ENCODE measurements at regions not wholly inside any gene's neighbourhood (a gene's known extent, or its start where the extent isn't known, plus 50 kb on each side); places are given as distances from the start of the nearest gene placed in this dataset.

DNA sequence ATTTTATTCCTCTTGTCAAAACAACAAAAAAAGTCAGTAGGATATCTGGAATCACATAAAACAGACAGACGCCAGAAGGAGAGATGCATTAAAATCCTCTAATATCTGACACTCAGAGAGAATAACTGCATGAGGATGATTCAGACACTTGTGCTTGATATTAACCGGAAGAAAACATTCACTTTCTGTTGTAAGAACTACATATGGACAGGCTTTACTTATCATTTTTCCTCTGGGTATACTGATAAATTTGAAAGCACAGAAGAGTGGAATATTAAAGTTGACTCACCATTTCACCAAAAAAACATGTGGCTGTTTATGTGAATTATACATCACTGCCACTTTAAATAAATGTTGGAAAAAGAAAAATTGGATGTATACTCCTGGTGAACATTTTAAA lies 589.1 kb upstream of the CDH2 start:
- no peak overlapping the region for H3K4me2 ChIP-seq (replicated peaks; ENCODE audit: low read depth, low read length, poor library complexity, severe bottlenecking)
- H3K4me1 Mint-ChIP-seq, result no peaks in the 10 kb centered on the region
- ChIA-PET CTCF (no interaction called here), POLR2A (no interaction called here)
- H4K20me1 ChIP-seq (ENCODE audit: control insufficient read depth, insufficient read depth, low read length, poor library complexity, severe bottlenecking), result no peaks in the 10 kb centered on the region
- H3K9me3 ChIP-seq (ENCODE audit: control extremely low read depth in 1 of 3, control insufficient read depth in 2 of 3, insufficient read depth in 1 of 3, low read length in 2 of 3), result no peaks in the 10 kb centered on the region
- no peaks in the 10 kb centered on the region for H3K4me1 ChIP-seq (ENCODE audit: control insufficient read depth in 2 of 2, insufficient read depth in 2 of 2, low read length in 2 of 2)
- no CpG with 5 or more reads among the region's 2 CpGs for WGBS (ENCODE audit: insufficient coverage)
- H3K4me3 ChIP-seq (ENCODE audit: control extremely low read depth in 1 of 5, extremely low read depth in 1 of 5, insufficient read depth in 1 of 5, low read depth in 2 of 5, low read length in 4 of 5), result no peak overlapping the region
- H3K27me3 ChIP-seq (replicated peaks in 1 of 4; ENCODE audit: control extremely low read depth in 1 of 4, control insufficient read depth in 3 of 4, insufficient read depth in 4 of 4, low read length in 3 of 4), result no peaks in the 10 kb centered on the region
- no peak overlapping the region for H3K9ac ChIP-seq (ENCODE audit: low read length)
- no peak overlapping the region for H2AFZ ChIP-seq (ENCODE audit: insufficient read depth, low read depth, low read length, poor library complexity, severe bottlenecking)
- peaks cover 3% of the 10 kb centered on the region for H3K9me3 Mint-ChIP-seq (ENCODE audit: insufficient read depth)
- H3K79me2 ChIP-seq (ENCODE audit: control insufficient read depth, insufficient read depth, low read length), result no peaks in the 10 kb centered on the region
- DNase-seq, result no peak
- H3K4me3 Mint-ChIP-seq, result no peak overlapping the region
- no peak overlapping the region for H3K27ac Mint-ChIP-seq
- no peaks in the 10 kb centered on the region for H3K36me3 ChIP-seq (replicated peaks in 1 of 2; ENCODE audit: control extremely low read depth in 1 of 2, control insufficient read depth in 1 of 2, extremely low read depth in 1 of 2, insufficient read depth in 2 of 2, low read length in 1 of 2)
- ATAC-seq (ENCODE audit: low read depth), result no peak
- no peak overlapping the region for H3K27ac ChIP-seq (ENCODE audit: low read length in 2 of 2)
- intact Hi-C loops (cut with micrococcal nuclease), result no loop called here
- no peaks in the 10 kb centered on the region for H3K27me3 Mint-ChIP-seq
- TF ChIP-seq EZH2 (IDR thresholded peaks at IDR 0.05; ENCODE audit: borderline replicate concordance, insufficient read depth, low read depth, low read length, poor library complexity, severe bottlenecking), result no peak
- no peak for TF ChIP-seq CTCF (IDR thresholded peaks at IDR 0.05)

GRCh38 chr18:28760299-28760698 lies 583.4 kb upstream of the CDH2 start:
- WGBS (ENCODE audit: insufficient coverage), result no CpG with 5 or more reads among the region's 5 CpGs
- no peak overlapping the region for H3K4me3 Mint-ChIP-seq

More at GRCh38 chr18:28760299-28760698, 583.4 kb upstream of the CDH2 start:
- Histone ChIP-seq H3K27me3 (replicated peaks in 1 of 4; ENCODE audit: control extremely low read depth in 1 of 4, control insufficient read depth in 3 of 4, insufficient read depth in 4 of 4, low read length in 3 of 4) (no peaks in the 10 kb centered on the region), H3K36me3 (replicated peaks in 1 of 2; ENCODE audit: control extremely low read depth in 1 of 2, control insufficient read depth in 1 of 2, extremely low read depth in 1 of 2, insufficient read depth in 2 of 2, low read length in 1 of 2) (no peaks in the 10 kb centered on the region), H3K4me2 (replicated peaks; ENCODE audit: low read depth, low read length, poor library complexity, severe bottlenecking) (no peak overlapping the region), H3K27ac (ENCODE audit: low read length in 2 of 2) (no peak overlapping the region), H3K4me3 (ENCODE audit: control extremely low read depth in 1 of 5, extremely low read depth in 1 of 5, insufficient read depth in 1 of 5, low read depth in 2 of 5, low read length in 4 of 5) (no peak overlapping the region), H3K79me2 (ENCODE audit: control insufficient read depth, insufficient read depth, low read length) (no peaks in the 10 kb centered on the region), H3K9ac (ENCODE audit: low read length) (no peak overlapping the region), H3K9me3 (ENCODE audit: control extremely low read depth in 1 of 3, control insufficient read depth in 2 of 3, insufficient read depth in 1 of 3, low read length in 2 of 3) (no peaks in the 10 kb centered on the region), H4K20me1 (ENCODE audit: control insufficient read depth, insufficient read depth, low read length, poor library complexity, severe bottlenecking) (no peaks in the 10 kb centered on the region), H3K4me1 (ENCODE audit: control insufficient read depth in 2 of 2, insufficient read depth in 2 of 2, low read length in 2 of 2) (no peaks in the 10 kb centered on the region), H2AFZ (ENCODE audit: insufficient read depth, low read depth, low read length, poor library complexity, severe bottlenecking) (no peak overlapping the region)
- Mint-ChIP-seq H3K4me1 (no peaks in the 10 kb centered on the region), H3K27me3 (no peaks in the 10 kb centered on the region), H3K27ac (no peak overlapping the region), H3K9me3 (ENCODE audit: insufficient read depth) (peaks cover 8% of the 10 kb centered on the region)
- no peak for DNase-seq
- ChIA-PET POLR2A (no interaction called here), CTCF (no interaction called here)
- no peak for ATAC-seq (ENCODE audit: low read depth)
- intact Hi-C loops (cut with micrococcal nuclease), result no loop called here
- no peak for TF ChIP-seq EZH2 (IDR thresholded peaks at IDR 0.05; ENCODE audit: borderline replicate concordance, insufficient read depth, low read depth, low read length, poor library complexity, severe bottlenecking)
- TF ChIP-seq CTCF (IDR thresholded peaks at IDR 0.05), result no peak

Measured in B cell (primary cell).